ENCODE measurements at regions not wholly inside any gene's neighbourhood (a gene's known extent, or its start where the extent isn't known, plus 50 kb on each side); places are given as distances from the start of the nearest gene placed in this dataset.

GRCh38 chr15:85847031-85847430, 52.3 kb upstream of the KLHL25 start:
- no peak for DNase-seq

- DNase-seq, result no peak
Measured at GRCh38 chr15:85849946-85850345, 55.2 kb upstream of the KLHL25 start.

- DNase-seq, result no peak
Measured at GRCh38 chr15:85852969-85853368, 58.2 kb upstream of the KLHL25 start.

- DNase-seq, result peak; percentile 28 to 38
Measured at GRCh38 chr15:85854345-85855097, 59.8 kb upstream of the KLHL25 start.

- peak; percentile 70 to 76 for DNase-seq
Measured at GRCh38 chr15:85858586-85859375, 64.1 kb upstream of the KLHL25 start.

GRCh38 chr15:85859671-85860070, 64.9 kb upstream of the KLHL25 start:
- DNase-seq, result no peak

- DNase-seq, result no peak
Measured at GRCh38 chr15:85860394-85861161, 65.9 kb upstream of the KLHL25 start.

GRCh38 chr15:85865070-85865684, 70.5 kb upstream of the KLHL25 start:
- DNase-seq, result peak; percentile 15 to 36

- no peak for DNase-seq
Measured at GRCh38 chr15:85867250-85867649, 72.5 kb upstream of the KLHL25 start.

GRCh38 chr15:85869124-85869523, 74.4 kb upstream of the KLHL25 start:
- no peak for DNase-seq

GRCh38 chr15:85870216-85871014, 75.7 kb upstream of the KLHL25 start:
- no peak for DNase-seq

- DNase-seq, result no peak
Measured at GRCh38 chr15:85871545-85871944, 76.8 kb upstream of the KLHL25 start.

- no peak for DNase-seq
Measured at GRCh38 chr15:85872125-85872524, 77.4 kb upstream of the KLHL25 start.

GRCh38 chr15:85874236-85874635, 79.5 kb upstream of the KLHL25 start:
- no peak for DNase-seq

GRCh38 chr15:85875756-85876155, 81.0 kb upstream of the KLHL25 start:
- DNase-seq, result no peak

GRCh38 chr15:85878828-85879225, 84.1 kb upstream of the KLHL25 start:
- DNase-seq, result no peak

- DNase-seq, result no peak
Measured at GRCh38 chr15:85879334-85880163, 84.8 kb upstream of the KLHL25 start.

GRCh38 chr15:85880501-85881190, 85.9 kb upstream of the KLHL25 start:
- DNase-seq, result no peak

- DNase-seq, result no peak
Measured at GRCh38 chr15:85886309-85886811, 91.6 kb upstream of the KLHL25 start.

- no peak for DNase-seq
Measured at GRCh38 chr15:85889956-85890619, 95.4 kb upstream of the KLHL25 start.
